SK-N-SH (cell line): ENCODE measurements at regions not wholly inside any gene's neighbourhood (a gene's known extent, or its start where the extent isn't known, plus 50 kb on each side); places are given as distances from the start of the nearest gene placed in this dataset.

Source experiments
- CTCF ChIA-PET: fragments of 300-600, 350-600 bp; formaldehyde crosslinking; extraction: SDS; loops from one replicate; lab custom pipeline; 2021; lab: Yijun Ruan, JAX
- POLR2A ChIA-PET: fragments of 350-600 bp; sonication (Branson Sonifier 250); formaldehyde crosslinking; extraction: SDS; loops from one replicate; lab custom pipeline; 2020; ENCODE audit warnings: antibody characterized with exemption, inconsistent platforms; lab: Yijun Ruan, JAX
- DNase-seq: peaks from one replicate; pipeline ENCODE4 v3.0.0; 2012
- H2AFZ ChIP-seq: fragments of 200-600 bp; sonication (generic); 2 replicates; pipeline ENCODE4 v1.8.1; 2016; ENCODE audit warnings: antibody characterized with exemption, mild to moderate bottlenecking, low read depth
- H3F3A ChIP-seq: fragments of 200-600 bp; sonication (generic); replicated peaks from 2 replicates; pipeline ENCODE3; 2016; ENCODE audit warnings: antibody characterized with exemption, mild to moderate bottlenecking; ENCODE audit not compliant: insufficient read depth
- H3K27ac ChIP-seq, 2 experiments: fragments of 200-500 bp in 1 of 2; fragments of 200-600 bp in 1 of 2; sonication (Bioruptor generic) in 1 of 2; sonication (generic), shearing (Covaris generic) in 1 of 2; 2 replicates each; pipeline versions ENCODE4 v1.5.1 to v1.6.1; 2014 to 2016; ENCODE audit warnings: low read depth in 2 of 2, inconsistent platforms in 1 of 2, low read length in 1 of 2, mild to moderate bottlenecking in 1 of 2, mixed read lengths in 1 of 2
- H3K27me3 ChIP-seq: fragments of 200-600 bp; sonication (generic), shearing (Covaris generic); 2 replicates; pipeline ENCODE4 v1.6.1; 2016; ENCODE audit warnings: mixed run types; ENCODE audit not compliant: insufficient read depth
- H3K36me3 ChIP-seq, 2 experiments: fragments of 200-500 bp in 1 of 2; fragments of 200-600 bp in 1 of 2; sonication (Bioruptor generic) in 1 of 2; sonication (generic) in 1 of 2; replicated peaks in 1 of 2; 2 replicates each; pipeline versions ENCODE3 to v1.5.1; 2014 to 2016; ENCODE audit warnings: low read length in 1 of 2, mild to moderate bottlenecking in 1 of 2; ENCODE audit not compliant: insufficient read depth in 2 of 2, control insufficient read depth in 1 of 2
- H3K4me1 ChIP-seq, 2 experiments: fragments of 200-500 bp in 1 of 2; fragments of 200-600 bp in 1 of 2; sonication (Bioruptor generic) in 1 of 2; sonication (generic), shearing (Covaris generic) in 1 of 2; 2 replicates each; pipeline versions ENCODE4 v1.5.1 to v1.6.1; 2014 to 2016; ENCODE audit warnings: low read depth in 1 of 2, low read length in 1 of 2, mixed run types in 1 of 2; ENCODE audit not compliant: insufficient read depth in 2 of 2, control insufficient read depth in 1 of 2
- H3K4me2 ChIP-seq: fragments of 200-600 bp; sonication (generic), shearing (Covaris generic); 2 replicates; pipeline ENCODE4 v1.6.1; 2017; ENCODE audit warnings: mixed run types
- H3K4me3 ChIP-seq, 2 experiments: fragments of 200-500 bp in 1 of 2; fragments of 200-600 bp in 1 of 2; sonication (Bioruptor generic) in 1 of 2; sonication (generic), shearing (Covaris generic) in 1 of 2; 2 replicates each; pipeline versions ENCODE4 v1.5.1 to v1.8.1; 2014 to 2016; ENCODE audit warnings: low read depth in 2 of 2, inconsistent platforms in 1 of 2, low read length in 1 of 2, mild to moderate bottlenecking in 1 of 2, mixed read lengths in 1 of 2, moderate library complexity in 1 of 2
- H3K79me2 ChIP-seq: fragments of 200-600 bp; sonication (generic); 2 replicates; pipeline ENCODE4 v1.8.1; 2017; ENCODE audit warnings: mild to moderate bottlenecking; ENCODE audit not compliant: insufficient read depth
- H3K9ac ChIP-seq: fragments of 200-600 bp; sonication (generic); 2 replicates; pipeline ENCODE4 v1.6.1; 2017; ENCODE audit warnings: mixed run types
- H3K9me2 ChIP-seq: fragments of 200-600 bp; sonication (generic); 2 replicates; pipeline ENCODE4 v1.6.1; 2017; ENCODE audit warnings: mixed run types
- H3K9me3 ChIP-seq: fragments of 200-600 bp; sonication (generic); 2 replicates; pipeline ENCODE4 v1.6.1; 2017; ENCODE audit warnings: mixed run types, mild to moderate bottlenecking, moderate library complexity
- H4K20me1 ChIP-seq: fragments of 200-600 bp; sonication (generic); 2 replicates; pipeline ENCODE4 v1.6.1; 2017; ENCODE audit warnings: mild to moderate bottlenecking, mixed run types; ENCODE audit not compliant: insufficient read depth
- ELF1 ChIP-seq: IDR thresholded peaks from 2 replicates; pipeline ENCODE4 v1.4.0; 2012
- EZH2phosphoT487 ChIP-seq: fragments of 200-600 bp; sonication (generic); IDR thresholded peaks from 2 replicates; pipeline ENCODE4 v1.6.1; 2017; ENCODE audit warnings: low read depth, mixed run types, mild to moderate bottlenecking, antibody characterized with exemption, moderate library complexity, borderline replicate concordance
- FOSL2 ChIP-seq: IDR thresholded peaks from 2 replicates; pipeline ENCODE4 v1.4.0; 2012; ENCODE audit warnings: low read depth, mild to moderate bottlenecking, moderate library complexity, borderline replicate concordance
- GATA2 ChIP-seq: sonication (generic); formaldehyde crosslinking; IDR thresholded peaks from 2 replicates; pipeline ENCODE4 v1.5.0; 2020; ENCODE audit warnings: mild to moderate bottlenecking, missing genetic modification reagents
- MEF2A ChIP-seq: IDR thresholded peaks from 2 replicates; pipeline ENCODE4 v1.4.0; 2012; ENCODE audit warnings: low read depth, borderline replicate concordance
- NFIC ChIP-seq: IDR thresholded peaks from 2 replicates; pipeline ENCODE4 v1.4.0; 2012; ENCODE audit warnings: borderline replicate concordance
- NRF1 ChIP-seq: IDR thresholded peaks from 2 replicates; pipeline ENCODE4 v1.6.1; 2012; ENCODE audit warnings: low read depth, mild to moderate bottlenecking, low read length
- POLR2AphosphoS5 ChIP-seq: IDR thresholded peaks from 2 replicates; pipeline ENCODE4 v1.6.1; 2012; ENCODE audit warnings: low read depth, low read length
- RAD21 ChIP-seq: IDR thresholded peaks from 2 replicates; pipeline ENCODE4 v1.6.1; 2012; ENCODE audit warnings: mild to moderate bottlenecking, low read length
- RCOR1 ChIP-seq: fragments of 150-350 bp; IDR thresholded peaks from 2 replicates; pipeline ENCODE4 v1.6.1; 2017; ENCODE audit warnings: antibody characterized with exemption, low read length
- RFX5 ChIP-seq: IDR thresholded peaks from 2 replicates; pipeline ENCODE4 v1.6.1; 2012; ENCODE audit warnings: mild to moderate bottlenecking, improper control_type of control experiment, low read length
- RXRA ChIP-seq: IDR thresholded peaks from 2 replicates; pipeline ENCODE4 v1.4.0; 2012; ENCODE audit warnings: low read depth, mild to moderate bottlenecking, borderline replicate concordance
- TCF12 ChIP-seq: IDR thresholded peaks from 2 replicates; pipeline ENCODE4 v1.4.0; 2012
- TEAD4 ChIP-seq: IDR thresholded peaks from 2 replicates; pipeline ENCODE4 v1.4.0; 2012; ENCODE audit warnings: mild to moderate bottlenecking, borderline replicate concordance; ENCODE audit not compliant: insufficient read depth
- TF ChIP-seq, protein P1 (sequence below): IDR thresholded peaks from 2 replicates; pipeline ENCODE4 v1.6.1; 2012; ENCODE audit warnings: mild to moderate bottlenecking, low read depth, low read length, moderate library complexity
- TF ChIP-seq, protein P2 (sequence below): fragments of 200-600 bp; sonication (generic); IDR thresholded peaks from 2 replicates; pipeline ENCODE4 v1.6.1; 2017; ENCODE audit warnings: antibody characterized with exemption, mild to moderate bottlenecking, moderate library complexity
- TF ChIP-seq, protein P3 (sequence below): fragments of 150-350 bp; IDR thresholded peaks from 2 replicates; pipeline ENCODE4 v1.6.1; 2017; ENCODE audit warnings: antibody characterized with exemption, low read length, low read depth, borderline replicate concordance

DNA sequence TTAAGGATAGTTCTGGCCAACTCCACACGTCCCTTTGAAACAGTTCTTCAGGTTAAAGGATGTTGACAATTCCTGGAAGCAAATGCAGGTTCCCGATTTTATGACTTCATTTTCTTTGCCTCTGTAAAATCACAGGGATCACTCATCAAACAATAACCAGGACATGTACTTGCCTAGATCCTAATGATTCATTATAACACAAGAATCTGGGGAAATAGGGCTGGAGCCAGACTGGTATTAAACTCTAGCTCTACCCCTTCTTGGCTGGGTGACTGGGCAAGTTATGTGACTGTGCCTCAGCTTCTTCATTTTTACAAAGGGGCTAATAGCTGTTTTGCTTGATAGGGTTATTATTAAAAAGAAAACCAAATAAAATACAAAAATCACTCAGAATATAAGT is 56.0 kb upstream of the KCND2 start (continued):
- TF ChIP-seq, protein P1, sequence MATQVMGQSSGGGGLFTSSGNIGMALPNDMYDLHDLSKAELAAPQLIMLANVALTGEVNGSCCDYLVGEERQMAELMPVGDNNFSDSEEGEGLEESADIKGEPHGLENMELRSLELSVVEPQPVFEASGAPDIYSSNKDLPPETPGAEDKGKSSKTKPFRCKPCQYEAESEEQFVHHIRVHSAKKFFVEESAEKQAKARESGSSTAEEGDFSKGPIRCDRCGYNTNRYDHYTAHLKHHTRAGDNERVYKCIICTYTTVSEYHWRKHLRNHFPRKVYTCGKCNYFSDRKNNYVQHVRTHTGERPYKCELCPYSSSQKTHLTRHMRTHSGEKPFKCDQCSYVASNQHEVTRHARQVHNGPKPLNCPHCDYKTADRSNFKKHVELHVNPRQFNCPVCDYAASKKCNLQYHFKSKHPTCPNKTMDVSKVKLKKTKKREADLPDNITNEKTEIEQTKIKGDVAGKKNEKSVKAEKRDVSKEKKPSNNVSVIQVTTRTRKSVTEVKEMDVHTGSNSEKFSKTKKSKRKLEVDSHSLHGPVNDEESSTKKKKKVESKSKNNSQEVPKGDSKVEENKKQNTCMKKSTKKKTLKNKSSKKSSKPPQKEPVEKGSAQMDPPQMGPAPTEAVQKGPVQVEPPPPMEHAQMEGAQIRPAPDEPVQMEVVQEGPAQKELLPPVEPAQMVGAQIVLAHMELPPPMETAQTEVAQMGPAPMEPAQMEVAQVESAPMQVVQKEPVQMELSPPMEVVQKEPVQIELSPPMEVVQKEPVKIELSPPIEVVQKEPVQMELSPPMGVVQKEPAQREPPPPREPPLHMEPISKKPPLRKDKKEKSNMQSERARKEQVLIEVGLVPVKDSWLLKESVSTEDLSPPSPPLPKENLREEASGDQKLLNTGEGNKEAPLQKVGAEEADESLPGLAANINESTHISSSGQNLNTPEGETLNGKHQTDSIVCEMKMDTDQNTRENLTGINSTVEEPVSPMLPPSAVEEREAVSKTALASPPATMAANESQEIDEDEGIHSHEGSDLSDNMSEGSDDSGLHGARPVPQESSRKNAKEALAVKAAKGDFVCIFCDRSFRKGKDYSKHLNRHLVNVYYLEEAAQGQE, result no peak
- TF ChIP-seq RXRA (no peak), FOSL2 (no peak), TEAD4 (no peak), GATA2 (CRISPR knock-in tag) (no peak), MEF2A (no peak)
- TF ChIP-seq, protein P2, sequence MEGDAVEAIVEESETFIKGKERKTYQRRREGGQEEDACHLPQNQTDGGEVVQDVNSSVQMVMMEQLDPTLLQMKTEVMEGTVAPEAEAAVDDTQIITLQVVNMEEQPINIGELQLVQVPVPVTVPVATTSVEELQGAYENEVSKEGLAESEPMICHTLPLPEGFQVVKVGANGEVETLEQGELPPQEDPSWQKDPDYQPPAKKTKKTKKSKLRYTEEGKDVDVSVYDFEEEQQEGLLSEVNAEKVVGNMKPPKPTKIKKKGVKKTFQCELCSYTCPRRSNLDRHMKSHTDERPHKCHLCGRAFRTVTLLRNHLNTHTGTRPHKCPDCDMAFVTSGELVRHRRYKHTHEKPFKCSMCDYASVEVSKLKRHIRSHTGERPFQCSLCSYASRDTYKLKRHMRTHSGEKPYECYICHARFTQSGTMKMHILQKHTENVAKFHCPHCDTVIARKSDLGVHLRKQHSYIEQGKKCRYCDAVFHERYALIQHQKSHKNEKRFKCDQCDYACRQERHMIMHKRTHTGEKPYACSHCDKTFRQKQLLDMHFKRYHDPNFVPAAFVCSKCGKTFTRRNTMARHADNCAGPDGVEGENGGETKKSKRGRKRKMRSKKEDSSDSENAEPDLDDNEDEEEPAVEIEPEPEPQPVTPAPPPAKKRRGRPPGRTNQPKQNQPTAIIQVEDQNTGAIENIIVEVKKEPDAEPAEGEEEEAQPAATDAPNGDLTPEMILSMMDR, result no peak

DNA sequence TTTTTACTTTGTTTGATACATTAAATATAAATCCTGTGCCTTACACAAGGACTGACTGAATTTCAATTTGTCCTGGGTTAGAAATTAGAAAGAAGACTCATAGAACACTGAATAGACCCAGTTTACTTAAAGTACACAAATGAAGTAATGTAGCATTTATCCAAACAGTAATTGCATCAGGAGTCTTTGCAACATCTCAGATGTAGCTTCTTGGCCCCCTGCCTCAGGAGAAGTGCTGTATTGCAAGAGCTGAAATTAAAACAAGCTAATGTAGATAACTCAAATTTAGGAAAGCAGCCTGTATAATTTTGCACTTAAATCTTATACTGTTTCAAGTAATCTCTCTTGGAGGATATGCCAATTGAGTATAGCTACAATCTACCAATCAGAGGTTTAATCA is 54.3 kb upstream of the KCND2 start:
- H3K4me3 ChIP-seq, result no peak overlapping the region
- no peaks in the 10 kb centered on the region for H3K9me3 ChIP-seq
- TF ChIP-seq TCF12, result no peak
- TF ChIP-seq NRF1, result no peak
- TF ChIP-seq, protein P2, result no peak
- no peak for TF ChIP-seq RAD21
- no peak for TF ChIP-seq RCOR1
- no peak for TF ChIP-seq FOSL2
- TF ChIP-seq POLR2AphosphoS5, result no peak
- TF ChIP-seq, protein P3, sequence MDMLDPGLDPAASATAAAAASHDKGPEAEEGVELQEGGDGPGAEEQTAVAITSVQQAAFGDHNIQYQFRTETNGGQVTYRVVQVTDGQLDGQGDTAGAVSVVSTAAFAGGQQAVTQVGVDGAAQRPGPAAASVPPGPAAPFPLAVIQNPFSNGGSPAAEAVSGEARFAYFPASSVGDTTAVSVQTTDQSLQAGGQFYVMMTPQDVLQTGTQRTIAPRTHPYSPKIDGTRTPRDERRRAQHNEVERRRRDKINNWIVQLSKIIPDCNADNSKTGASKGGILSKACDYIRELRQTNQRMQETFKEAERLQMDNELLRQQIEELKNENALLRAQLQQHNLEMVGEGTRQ, result no peak
- no peak for TF ChIP-seq ELF1
- no peak for TF ChIP-seq RFX5
- no peak for TF ChIP-seq EZH2phosphoT487
- TF ChIP-seq NFIC, result no peak
- TF ChIP-seq TEAD4, result no peak
- DNase-seq, result no peak
- H3K27ac ChIP-seq, result no peak overlapping the region
- POLR2A ChIA-PET, result no interaction called here
- CTCF ChIA-PET, result no interaction called here
- H2AFZ ChIP-seq, result no peak overlapping the region
- H3K4me1 ChIP-seq, result no peaks in the 10 kb centered on the region
- no peak overlapping the region for H3K4me2 ChIP-seq
- no peaks in the 10 kb centered on the region for H3K36me3 ChIP-seq
- no peaks in the 10 kb centered on the region for H3K79me2 ChIP-seq
- no peaks in the 10 kb centered on the region for H3F3A ChIP-seq
- H4K20me1 ChIP-seq, result no peaks in the 10 kb centered on the region
- no peak overlapping the region for H3K9ac ChIP-seq
- H3K27me3 ChIP-seq, result no peaks in the 10 kb centered on the region
- no peaks in the 10 kb centered on the region for H3K9me2 ChIP-seq
